ENCODE measurements at regions not wholly inside any gene's neighbourhood (a gene's known extent, or its start where the extent isn't known, plus 50 kb on each side); places are given as distances from the start of the nearest gene placed in this dataset.
A peak's percentile ranks its signal among the peaks of the same experiment; 100 is the strongest.
"Not testable (repeated sequence)": the region's sequence is repeated elsewhere in the genome, so short reads cannot be mapped to it uniquely, and the experiment has no call there.

DNA sequence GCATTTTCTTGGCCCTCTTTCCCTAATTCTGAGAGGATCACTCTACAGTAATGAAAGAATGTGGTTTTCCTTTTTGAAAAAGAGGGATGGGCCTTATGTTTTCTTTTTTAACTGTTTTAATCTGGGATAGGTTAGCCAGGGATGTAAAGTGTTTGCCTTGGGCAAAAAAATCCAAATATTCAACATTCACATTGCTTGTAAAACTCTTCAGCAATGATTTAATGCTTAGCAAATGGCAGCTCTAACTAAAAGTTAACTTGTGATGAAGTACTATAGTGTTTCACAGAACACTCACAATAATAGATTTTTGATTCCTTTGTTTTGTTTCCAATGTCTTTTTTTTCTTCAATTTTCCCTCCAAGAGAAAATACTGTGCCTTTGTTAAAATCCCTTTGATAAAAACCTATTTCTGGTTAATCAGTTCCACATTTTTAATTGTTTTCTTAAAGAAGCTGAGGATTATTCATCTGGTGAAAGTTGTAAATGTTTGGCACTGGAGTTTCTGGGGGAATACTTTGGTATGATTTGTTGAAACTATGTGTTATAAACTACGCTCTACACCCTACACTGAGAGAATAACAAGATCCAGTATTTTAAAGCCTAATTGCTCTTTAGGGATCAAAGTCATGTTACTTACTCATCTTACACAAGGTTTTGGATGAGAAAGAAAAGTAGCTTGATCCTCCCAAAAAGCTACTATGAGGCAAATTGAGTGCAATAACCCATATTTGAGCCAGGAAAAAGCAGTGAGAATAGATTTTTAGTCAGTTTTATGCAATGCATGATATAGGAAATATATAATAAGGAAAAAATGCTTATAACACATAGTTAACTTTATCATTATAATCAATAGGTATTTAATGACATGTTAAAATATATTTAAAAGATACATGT is 335.8 kb downstream of the EPHA7 start:
- DNase-seq: no peak

- DNase-seq: no peak
Observed at GRCh38 chr6:93081901-93082300, 337.5 kb downstream of the EPHA7 start.

GRCh38 chr6:93079061-93079460 is 340.3 kb downstream of the EPHA7 start:
- no peak for DNase-seq

- no peak for DNase-seq
Observed at GRCh38 chr6:93073811-93074210, 345.5 kb downstream of the EPHA7 start.

- DNase-seq: no peak
Observed at GRCh38 chr6:93069856-93070255, 349.5 kb downstream of the EPHA7 start.

GRCh38 chr6:93059911-93060310 is 359.4 kb downstream of the EPHA7 start:
- no peak for DNase-seq

GRCh38 chr6:93057584-93057983 is 361.8 kb downstream of the EPHA7 start:
- no peak for DNase-seq

DNA sequence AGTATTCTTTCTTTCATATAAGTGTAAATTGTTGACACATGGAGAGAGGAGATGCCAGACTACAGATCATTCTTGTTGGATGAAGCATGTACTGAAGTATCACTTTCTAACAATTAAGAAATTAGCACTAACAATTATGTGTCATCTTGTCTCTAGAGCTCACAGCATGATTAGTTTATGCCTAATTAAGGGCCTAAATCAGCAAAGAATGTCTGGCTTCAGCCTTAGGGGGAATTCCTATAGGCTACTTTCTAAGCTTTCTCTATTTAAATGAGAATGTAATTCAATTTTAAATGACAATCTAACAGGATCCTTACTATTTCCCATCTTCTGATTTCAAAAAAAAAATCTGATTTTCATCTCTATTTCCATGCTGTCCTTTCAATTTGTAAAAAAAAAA is 371.0 kb downstream of the EPHA7 start:
- no peak for DNase-seq

DNA sequence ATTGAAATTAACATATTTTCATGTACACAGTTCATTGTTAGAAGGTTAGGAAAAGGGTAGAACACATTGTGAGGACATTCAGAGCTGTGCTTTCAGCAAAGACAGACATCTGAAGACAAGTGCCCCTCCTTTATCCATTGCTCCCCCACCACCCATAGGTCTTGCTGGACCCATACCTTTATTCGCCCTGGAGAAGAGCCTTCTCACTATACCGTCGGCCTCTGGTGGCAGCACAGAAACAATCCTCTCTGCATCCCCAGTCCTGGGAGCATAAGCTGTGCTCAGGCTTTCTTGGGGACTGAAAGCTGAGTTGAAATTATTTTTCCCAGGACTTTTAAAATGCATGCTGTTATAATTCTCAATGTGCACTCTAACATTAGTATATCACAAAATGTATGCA is 372.3 kb downstream of the EPHA7 start:
- DNase-seq: no peak

- DNase-seq: no peak
Observed at GRCh38 chr6:93045156-93045555, 374.2 kb downstream of the EPHA7 start.

GRCh38 chr6:93040375-93040774 is 379.0 kb downstream of the EPHA7 start:
- no peak for DNase-seq

DNA sequence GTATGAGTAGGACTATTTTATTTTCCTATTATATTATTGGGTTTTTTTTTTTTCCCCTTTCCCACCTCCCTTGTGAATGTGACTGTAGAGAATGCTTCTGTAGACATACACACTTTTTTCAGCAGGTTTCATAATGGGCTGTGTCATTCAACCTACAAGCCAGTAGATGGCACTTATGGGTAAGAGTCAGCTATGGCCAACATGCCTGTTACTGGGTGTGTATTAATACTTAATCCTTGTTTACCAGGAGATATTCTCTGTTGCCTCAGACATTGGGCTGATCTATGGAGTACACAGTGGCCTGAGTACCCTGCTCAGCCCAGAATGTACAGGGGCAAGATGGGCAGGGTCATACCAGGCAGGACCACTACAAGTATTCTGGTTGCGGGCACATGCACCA is 382.5 kb downstream of the EPHA7 start:
- no peak for DNase-seq

DNA sequence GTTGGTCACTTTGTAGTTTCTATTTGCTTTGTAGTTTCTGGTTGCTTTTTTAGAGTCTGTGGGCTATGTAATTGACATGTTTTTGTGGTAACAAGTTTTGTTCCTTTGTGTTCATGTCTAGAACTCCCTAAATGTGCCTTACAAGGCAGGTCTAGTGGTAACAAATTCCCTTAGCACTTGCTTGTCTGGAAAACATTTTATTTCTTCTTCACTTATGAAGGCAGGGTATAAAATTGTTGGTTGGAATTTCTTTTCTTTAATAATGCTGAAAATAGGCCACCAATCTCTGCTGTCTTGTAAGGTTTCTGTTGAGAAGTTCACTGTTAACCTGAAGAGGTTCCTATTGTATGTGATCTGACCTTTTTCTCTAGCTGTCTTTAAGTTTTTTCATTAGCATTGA is 383.6 kb downstream of the EPHA7 start:
- no peak for DNase-seq

DNA sequence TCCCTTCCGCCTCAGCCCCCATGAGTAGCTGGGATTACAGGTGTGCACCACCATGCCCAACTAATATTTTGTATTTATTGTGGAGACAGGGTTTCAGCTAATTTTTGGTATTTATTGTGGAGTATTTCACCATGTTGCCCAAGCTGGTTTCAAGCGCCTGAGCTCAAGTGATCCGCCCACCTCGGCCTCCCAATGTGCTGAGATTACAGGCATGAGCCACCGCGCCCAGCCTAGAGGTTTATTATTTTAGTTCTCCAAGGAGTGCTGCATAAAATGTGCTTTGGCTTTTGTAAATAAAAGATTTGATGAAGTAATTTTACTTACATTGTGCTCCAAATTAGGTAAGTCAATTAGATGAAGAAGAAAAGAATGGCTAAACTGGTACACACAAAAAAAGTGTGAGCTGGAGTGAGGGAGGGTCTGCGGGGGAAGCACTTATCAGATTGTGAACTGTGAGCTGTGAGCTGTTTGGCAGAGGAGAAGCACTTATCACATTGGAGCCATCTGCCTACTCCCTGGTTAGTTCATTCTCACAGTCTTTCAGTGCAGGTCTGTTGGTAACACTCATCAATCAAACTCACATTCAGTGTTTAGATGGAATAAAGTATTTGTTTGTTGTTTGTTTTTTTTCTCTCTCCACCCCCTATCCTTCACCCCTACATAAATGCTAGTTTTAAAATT is 398.0 kb downstream of the EPHA7 start:
- no peak for DNase-seq

DNA sequence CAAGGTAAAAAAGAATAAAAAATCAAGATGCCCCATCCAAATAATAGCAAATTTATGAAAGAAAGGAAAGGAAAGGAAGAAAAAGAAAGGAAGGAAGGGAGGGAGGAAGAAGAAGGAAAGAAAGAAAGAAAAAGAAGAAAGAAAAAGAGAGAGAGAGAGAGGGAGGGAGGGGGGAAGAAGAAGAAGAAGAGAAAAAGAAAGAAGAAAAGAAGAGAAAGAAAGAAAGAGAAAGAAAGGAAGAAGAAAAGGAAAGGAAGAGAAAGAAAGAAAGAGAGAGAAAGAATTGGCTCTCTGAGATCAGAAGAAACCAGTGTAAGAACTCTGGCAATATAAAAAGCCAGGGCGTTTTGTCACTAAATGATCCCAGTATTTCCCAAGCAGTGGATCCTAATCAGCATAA is 401.7 kb downstream of the EPHA7 start:
- DNase-seq: no peak

- DNase-seq: no peak
Observed at GRCh38 chr6:93017213-93017612, 402.1 kb downstream of the EPHA7 start.

- DNase-seq: no peak
Observed at GRCh38 chr6:93013054-93013453, 406.3 kb downstream of the EPHA7 start.

- DNase-seq: no peak
Observed at GRCh38 chr6:93008375-93008774, 411.0 kb downstream of the EPHA7 start.

GRCh38 chr6:92989656-92990055 is 429.7 kb downstream of the EPHA7 start:
- DNase-seq: no peak

DNA sequence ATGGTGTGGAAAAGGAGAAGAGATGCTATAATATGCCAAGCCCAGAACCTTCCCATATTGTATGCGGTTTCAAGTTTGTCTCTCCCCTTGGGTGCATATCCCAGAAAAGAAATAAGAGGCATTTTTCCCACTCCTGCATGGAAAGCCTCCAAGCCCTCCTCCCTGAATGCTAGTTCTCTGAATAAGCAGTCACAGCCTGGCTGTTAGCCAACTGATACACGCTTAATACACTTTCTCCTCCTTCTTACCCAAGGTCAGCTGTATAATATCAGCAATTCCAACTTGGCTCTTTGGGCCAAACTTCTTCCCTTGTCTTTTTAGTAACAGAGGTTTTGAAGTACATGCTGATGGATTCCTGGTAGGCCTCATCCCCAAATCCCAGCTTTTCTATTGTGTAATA is 440.1 kb downstream of the EPHA7 start:
- DNase-seq: no peak

- no peak for DNase-seq
Observed at GRCh38 chr6:92977018-92977417, 442.3 kb downstream of the EPHA7 start.

GRCh38 chr6:92967362-92967761 is 452.0 kb downstream of the EPHA7 start:
- DNase-seq: peak; percentile 52

DNA sequence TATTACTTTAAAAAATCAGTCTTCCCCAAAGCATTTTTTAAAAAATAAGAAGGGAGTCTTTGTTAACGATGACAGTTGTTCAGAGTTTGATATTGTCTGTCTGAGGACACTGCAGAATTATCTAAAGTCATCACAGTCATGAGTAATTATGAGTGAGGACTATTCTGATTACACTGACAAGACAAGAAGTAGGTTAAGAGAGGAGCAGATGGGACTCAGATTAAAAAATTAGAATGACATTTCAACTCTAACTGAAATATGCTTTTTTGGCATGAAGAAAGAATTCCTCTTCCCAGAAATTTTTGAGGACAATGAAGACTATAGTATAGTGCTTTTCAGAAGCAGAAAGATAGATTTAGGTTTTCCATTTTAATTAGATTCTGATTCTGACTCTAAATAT is 456.5 kb downstream of the EPHA7 start:
- DNase-seq: no peak

DNA sequence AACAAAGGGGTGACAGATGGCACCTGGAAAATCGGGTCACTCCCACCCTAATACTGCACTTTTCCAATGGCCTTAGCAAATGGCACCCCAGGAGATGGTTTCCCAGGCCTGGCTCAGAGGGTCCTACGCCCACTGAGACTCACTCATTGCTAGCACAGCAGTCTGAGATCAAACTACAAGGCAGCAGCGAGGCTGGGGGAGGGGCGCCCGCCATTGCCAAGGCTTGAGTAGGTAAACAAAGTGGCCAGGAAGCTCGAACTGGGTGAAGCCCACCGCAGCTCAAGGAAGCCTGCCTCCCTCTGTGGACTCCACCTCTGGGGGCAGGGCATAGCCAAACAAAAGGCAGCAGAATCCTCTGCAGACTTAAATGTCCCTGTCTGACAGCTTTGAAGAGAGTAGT is 467.2 kb downstream of the EPHA7 start:
- not testable (repeated sequence) for DNase-seq

Measured in renal pelvis (tissue), 1 donor.